ENCODE measurements at regions not wholly inside any gene's neighbourhood (a gene's known extent, or its start where the extent isn't known, plus 50 kb on each side); places are given as distances from the start of the nearest gene placed in this dataset.

- DNase-seq (ENCODE audit: low read depth in 2 of 3, low spot score in 2 of 3) = no peak
Measured at GRCh38 chr7:15938115-15938514, 251.6 kb upstream of the MEOX2 start.

DNA sequence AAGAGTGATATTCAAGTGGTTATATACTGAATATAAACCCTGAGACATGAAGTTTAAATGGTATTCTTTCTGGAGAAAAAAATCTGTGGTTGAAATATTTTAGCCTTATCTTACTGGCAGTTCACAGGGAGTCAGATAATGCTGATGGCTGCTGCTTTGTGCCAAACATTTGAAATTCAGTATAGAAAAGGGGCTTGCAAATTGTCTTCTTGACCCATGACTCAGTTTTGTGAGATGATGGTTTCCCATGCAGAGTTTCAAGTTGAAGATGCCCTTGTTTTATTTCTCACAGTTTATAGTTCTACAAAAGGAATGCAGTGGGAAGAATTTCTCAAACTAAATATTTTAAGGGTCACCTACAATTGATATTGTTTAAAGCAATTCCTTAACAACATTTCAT is 251.1 kb upstream of the MEOX2 start:
- DNase-seq (ENCODE audit: low read depth in 2 of 3, low spot score in 2 of 3) = no peak

DNA sequence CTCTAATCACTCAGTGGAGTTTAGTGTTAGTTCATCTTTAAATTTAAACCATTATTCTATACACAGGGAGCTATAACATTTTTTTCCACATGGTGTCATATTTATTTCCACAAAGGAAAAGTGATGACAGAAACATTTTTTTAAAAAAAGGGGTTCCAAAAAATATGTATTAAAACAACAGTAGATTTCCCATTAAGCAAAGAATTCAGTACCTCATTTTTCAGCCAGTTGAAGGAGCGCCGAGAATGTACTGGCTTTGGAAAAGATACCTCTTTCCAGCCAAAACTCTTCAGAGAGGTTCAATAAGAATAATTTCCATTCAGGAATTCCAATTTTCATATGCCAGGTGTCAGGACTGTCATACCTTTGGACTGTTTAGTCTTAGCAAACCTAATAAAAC is 250.5 kb upstream of the MEOX2 start:
- DNase-seq (ENCODE audit: low read depth in 2 of 3, low spot score in 2 of 3) = no peak

- DNase-seq (ENCODE audit: low read depth in 2 of 3, low spot score in 2 of 3) = no peak
Measured at GRCh38 chr7:15932318-15932717, 245.8 kb upstream of the MEOX2 start.

DNA sequence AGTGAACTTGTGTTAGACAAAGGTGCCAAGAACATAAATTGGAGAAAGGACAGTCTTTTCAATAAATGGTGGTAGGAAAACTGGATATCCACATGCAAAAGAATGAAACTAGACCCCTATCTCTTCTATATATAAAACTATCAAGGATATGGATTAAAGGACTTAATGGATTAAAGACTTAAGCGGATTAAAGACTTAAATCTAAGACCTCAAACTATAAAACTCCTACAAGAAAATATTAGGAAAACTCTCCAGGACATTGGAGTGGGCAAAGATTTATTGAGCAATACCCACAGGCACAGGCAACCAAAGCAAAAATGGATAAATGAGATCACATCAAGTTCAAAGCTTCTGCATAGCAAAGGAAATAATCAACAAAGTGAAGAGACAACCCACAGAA is 242.9 kb upstream of the MEOX2 start:
- no peak for DNase-seq (ENCODE audit: low read depth in 2 of 3, low spot score in 2 of 3)

DNA sequence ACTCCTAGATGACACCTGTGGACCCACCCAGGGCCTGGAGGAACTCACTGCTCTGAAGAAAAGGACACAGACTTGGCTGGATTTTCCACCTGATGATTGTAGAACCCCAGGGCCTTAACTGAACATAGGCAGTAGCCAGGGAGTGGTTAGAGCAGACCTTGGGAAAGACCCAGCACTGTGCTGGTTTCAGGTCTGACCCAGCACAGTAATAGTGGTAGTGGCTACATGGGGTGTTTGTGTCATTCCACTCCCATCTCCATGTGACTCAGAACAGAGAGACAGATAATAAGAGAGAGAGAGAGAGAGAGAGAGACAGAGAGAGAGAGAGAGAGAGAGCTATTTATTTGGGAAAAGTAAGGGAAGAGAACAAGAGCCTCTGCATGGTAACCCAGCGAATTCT is 239.1 kb upstream of the MEOX2 start:
- no peak for DNase-seq (ENCODE audit: low read depth in 2 of 3, low spot score in 2 of 3)

DNA sequence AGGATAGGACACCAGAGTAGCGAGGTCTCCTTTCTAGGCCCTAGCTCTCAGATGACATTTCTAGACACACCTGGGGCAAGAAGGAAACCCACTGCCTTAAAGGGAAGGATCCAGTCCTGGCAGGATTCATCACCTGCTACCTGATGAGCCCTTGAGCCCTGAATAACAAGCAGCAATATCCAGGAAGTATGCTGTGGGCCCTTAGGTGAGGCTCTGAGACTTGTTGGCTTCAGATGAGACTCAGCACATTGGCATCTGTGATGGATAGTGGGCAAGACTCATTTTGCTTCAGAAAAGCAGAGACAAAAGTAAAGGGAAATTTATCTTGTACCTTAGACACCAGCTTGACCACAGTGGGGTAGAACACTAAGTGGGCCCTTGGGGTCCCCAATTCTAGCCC is 238.4 kb upstream of the MEOX2 start:
- DNase-seq (ENCODE audit: low read depth in 2 of 3, low spot score in 2 of 3) = no peak

DNA sequence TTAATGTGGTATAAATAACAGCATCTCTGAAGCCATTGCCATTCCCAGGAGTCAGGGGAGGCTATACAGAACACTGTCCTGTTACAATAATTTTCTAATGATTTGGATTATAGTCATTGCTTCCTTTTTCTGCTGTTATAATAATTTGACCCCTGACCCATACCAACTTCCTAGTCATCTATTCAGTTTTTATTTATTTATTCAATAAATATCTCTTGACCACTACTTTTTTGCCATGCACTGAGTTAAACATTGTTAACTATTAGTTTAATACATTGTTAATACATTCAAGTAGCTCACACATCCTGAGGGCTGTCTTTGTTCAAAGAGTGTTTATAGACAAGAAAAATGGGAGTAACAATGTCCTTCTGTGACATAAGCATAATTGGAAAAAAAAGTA is 235.5 kb upstream of the MEOX2 start:
- no peak for DNase-seq (ENCODE audit: low read depth in 2 of 3, low spot score in 2 of 3)

DNA sequence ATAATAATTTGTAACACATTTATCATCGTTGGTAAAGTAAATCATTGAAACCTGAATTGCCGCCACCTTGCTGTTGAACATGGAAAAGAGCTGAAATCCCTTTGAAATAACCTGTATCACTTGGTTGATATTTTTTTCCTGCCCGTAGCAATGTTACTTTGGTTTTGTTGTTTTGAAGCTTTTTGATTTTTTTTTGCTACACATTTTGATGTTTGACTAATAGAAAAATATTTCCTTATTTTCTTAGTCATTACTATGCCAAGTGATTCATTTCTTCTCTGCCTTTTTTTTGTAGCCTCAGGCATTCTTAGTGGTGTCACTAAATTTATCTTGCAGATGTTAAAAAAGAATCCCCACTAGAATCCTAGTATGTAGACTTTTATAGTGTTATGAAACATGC is 235.1 kb upstream of the MEOX2 start:
- DNase-seq (ENCODE audit: low read depth in 2 of 3, low spot score in 2 of 3) = no peak

GRCh38 chr7:15920953-15921352 is 234.5 kb upstream of the MEOX2 start:
- DNase-seq (ENCODE audit: low read depth in 2 of 3, low spot score in 2 of 3) = no peak

GRCh38 chr7:15916681-15917380 is 230.3 kb upstream of the MEOX2 start:
- no peak for DNase-seq (ENCODE audit: low read depth in 2 of 3, low spot score in 2 of 3)

- DNase-seq (ENCODE audit: low read depth in 2 of 3, low spot score in 2 of 3) = no peak
Measured at GRCh38 chr7:15915686-15916293, 229.3 kb upstream of the MEOX2 start.

DNA sequence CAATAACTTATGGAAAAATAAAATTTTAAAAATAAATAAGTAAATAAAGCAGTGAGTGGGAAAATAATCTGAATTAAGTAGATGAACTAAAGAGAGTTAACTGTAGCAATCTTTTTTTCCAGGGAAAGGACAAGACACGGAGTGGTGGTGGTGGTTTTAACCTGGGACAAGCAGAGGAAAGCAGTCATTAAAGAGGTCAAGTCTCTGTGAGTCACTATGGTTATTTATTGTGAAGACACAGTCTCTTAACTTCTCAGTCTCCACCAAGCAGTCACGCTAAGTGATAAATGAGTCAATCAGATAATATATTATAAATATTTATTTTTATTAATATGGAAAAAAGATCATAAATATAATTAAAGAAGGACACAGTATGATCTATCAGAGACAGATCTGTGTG is 228.1 kb upstream of the MEOX2 start:
- no peak for DNase-seq (ENCODE audit: low read depth in 2 of 3, low spot score in 2 of 3)

- no peak for DNase-seq (ENCODE audit: low read depth in 2 of 3, low spot score in 2 of 3)
Measured at GRCh38 chr7:15906436-15906835, 220.0 kb upstream of the MEOX2 start.

DNA sequence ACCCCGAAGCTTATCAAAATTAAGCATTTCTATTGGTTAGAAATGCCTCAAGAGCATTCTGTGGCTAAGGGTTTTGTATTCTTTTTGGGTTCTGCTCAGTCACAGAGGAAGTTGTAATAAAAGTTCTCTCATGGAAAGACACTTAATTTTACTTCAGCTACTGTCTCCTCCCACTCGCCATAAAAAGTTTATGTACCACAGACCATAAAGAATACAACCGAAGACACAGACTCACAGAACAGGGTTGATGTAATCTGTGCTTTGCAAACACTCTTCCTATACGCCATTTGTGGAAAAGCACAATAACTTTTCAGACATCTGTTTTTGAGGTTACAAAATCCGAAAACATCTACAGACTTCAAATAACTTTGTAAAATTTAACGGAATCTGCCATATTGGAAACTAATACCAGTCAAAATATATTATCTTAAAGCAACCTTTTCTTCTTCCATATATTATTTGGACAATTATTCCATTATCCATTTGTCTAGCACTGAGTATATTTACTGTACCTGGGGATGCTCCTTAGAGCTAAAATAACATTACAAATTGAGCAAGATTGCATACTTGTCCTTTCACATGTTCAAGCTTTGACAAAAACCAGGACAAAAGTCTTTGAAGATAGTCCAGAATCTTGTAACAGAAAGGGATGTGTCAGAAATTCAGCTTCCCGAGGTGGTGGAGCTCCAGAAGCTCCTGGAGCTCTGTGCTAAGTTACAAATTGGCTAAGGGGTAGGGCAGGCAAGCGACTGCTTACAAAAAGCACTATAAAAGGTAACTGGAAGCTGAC is 219.0 kb upstream of the MEOX2 start:
- DNase-seq (ENCODE audit: low read depth in 2 of 3, low spot score in 2 of 3) = no peak

DNA sequence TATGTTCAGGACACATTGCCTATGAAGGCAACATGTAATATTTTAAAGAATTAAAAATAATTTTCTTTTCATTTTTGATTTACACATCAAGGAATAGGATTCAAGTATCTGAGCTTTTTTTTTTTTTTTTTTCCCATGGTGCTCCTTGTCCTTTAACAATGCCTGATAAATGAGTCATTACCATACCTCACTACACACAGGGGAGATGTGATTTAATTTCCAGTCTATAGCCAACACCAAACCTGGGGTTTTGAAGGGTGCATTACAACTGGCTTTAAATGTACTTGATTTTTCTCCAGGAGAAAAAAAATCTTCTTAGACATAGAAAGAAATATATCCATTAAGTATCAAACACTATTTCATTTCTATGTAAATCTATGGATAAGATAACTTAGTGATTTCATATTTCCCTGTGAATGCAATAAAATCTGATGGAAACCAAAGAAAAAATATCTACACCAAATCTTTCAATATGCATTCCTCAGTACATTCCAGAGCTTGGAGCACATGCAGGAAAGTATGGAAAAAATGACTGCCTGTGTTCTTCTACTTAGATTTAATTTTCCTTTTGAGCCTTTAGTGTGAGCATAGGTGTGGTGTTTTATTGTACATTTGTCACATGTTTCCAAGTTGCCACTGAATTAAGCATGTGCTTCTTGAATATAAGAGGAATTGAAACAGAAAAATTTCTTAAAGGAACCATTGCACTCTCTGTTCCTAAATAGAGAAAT is 204.8 kb upstream of the MEOX2 start:
- no peak for DNase-seq (ENCODE audit: low read depth in 2 of 3, low spot score in 2 of 3)

GRCh38 chr7:15889507-15889906 is 203.0 kb upstream of the MEOX2 start:
- DNase-seq (ENCODE audit: low read depth in 2 of 3, low spot score in 2 of 3) = peak in 2 of 3 donors; percentile 5 to 12

- no peak for DNase-seq (ENCODE audit: low read depth in 2 of 3, low spot score in 2 of 3)
Measured at GRCh38 chr7:15888090-15888489, 201.6 kb upstream of the MEOX2 start.

- DNase-seq (ENCODE audit: low read depth in 2 of 3, low spot score in 2 of 3) = peak in 1 of 3 donors; percentile 9
Measured at GRCh38 chr7:15886626-15887025, 200.1 kb upstream of the MEOX2 start.

DNA sequence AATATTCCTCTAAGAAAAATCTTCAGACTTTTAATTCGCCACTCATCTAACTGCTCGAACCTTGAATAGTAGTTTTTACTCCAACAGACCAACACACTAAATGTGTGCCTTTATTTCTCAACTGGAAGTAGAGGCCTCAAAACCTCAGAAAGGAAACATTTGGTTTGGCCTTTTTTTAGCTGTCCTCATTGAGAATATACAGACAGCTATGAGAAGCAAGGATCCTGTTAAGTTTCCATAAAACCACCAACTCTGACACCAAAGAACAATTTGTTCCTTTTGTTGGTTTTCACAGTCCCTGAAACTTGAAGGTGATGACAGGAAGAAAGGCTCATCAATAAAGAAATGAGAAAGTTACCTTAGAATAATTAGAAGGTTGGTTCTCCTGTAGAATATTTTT is 199.2 kb upstream of the MEOX2 start:
- peak in 1 of 3 donors; percentile 9 for DNase-seq (ENCODE audit: low read depth in 2 of 3, low spot score in 2 of 3)

DNA sequence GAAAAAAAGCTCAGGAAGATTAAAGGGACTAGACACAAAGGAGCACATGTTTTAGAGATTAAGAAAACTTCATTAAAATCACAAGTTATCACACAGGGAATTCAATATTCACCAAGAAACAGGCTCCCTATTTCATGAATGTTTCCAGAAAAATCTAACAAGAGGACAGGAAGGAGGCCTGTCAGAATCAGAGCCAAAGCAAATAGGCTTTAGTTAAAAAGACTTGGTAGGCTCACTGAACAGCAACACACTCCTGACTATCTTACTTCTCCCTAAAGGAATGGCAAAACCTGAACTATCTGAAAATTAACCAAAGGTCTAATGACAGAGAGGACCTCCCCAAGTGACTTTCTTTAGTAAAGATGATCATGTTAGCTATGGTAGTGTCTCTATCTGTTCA is 188.3 kb upstream of the MEOX2 start:
- DNase-seq (ENCODE audit: low read depth in 2 of 3, low spot score in 2 of 3) = no peak
